Keratinocyte (primary cell): ENCODE measurements at regions not wholly inside any gene's neighbourhood (a gene's known extent, or its start where the extent isn't known, plus 50 kb on each side); places are given as distances from the start of the nearest gene placed in this dataset.
"Not testable (repeated sequence)": the region's sequence is repeated elsewhere in the genome, so short reads cannot be mapped to it uniquely, and the experiment has no call there.

Source experiments
- DNase-seq: peaks from one replicate; pipeline ENCODE4 v3.0.0-alpha.2; 2011; ENCODE audit warnings: low read depth, missing footprints, low spot score
- FAIRE-seq: peaks from 2 replicates; lab custom pipeline; 2011; peaks lifted over from hg19 to GRCh38; lab: Jason Lieb, UNC
- H2AFZ ChIP-seq: 2 replicates; pipeline ENCODE4 v1.6.0; 2012; ENCODE audit warnings: low read length, control low read depth, inconsistent platforms; ENCODE audit not compliant: control insufficient read depth
- H3K27ac ChIP-seq: 2 replicates; pipeline ENCODE4 v1.5.1; 2011; ENCODE audit warnings: low read length; ENCODE audit not compliant: control insufficient read depth, insufficient read depth
- H3K27me3 ChIP-seq: 3 replicates; pipeline ENCODE4 v1.6.0; 2011; ENCODE audit warnings: low read length; ENCODE audit not compliant: control insufficient read depth, insufficient read depth; ENCODE audit errors: extremely low read depth
- H3K36me3 ChIP-seq, 2 experiments: 2 replicates in 1 of 2; 3 replicates in 1 of 2; pipeline ENCODE4 v1.5.1; 2011; ENCODE audit warnings: low read length in 2 of 2, mild to moderate bottlenecking in 1 of 2; ENCODE audit not compliant: control insufficient read depth in 2 of 2, insufficient read depth in 2 of 2; ENCODE audit errors: extremely low read depth in 1 of 2
- H3K4me1 ChIP-seq: 3 replicates; pipeline ENCODE4 v1.5.1; 2011; ENCODE audit warnings: low read length; ENCODE audit not compliant: control insufficient read depth, insufficient read depth; ENCODE audit errors: extremely low read depth
- H3K4me2 ChIP-seq: 3 replicates; pipeline ENCODE4 v1.6.0; 2011; ENCODE audit warnings: low read depth, low read length; ENCODE audit not compliant: control insufficient read depth, insufficient read depth; ENCODE audit errors: extremely low read depth
- H3K4me3 ChIP-seq, 3 experiments: fragments of 200-600 bp in 1 of 3; sonication (generic) in 1 of 3; 2 replicates in 2 of 3; 3 replicates in 1 of 3; pipeline ENCODE4 v1.5.1; 2011 to 2016; ENCODE audit warnings: low read length in 3 of 3, mild to moderate bottlenecking in 3 of 3, control low read depth in 2 of 3, inconsistent platforms in 1 of 3, low read depth in 1 of 3, mixed read lengths in 1 of 3, mixed run types in 1 of 3, moderate library complexity in 1 of 3; ENCODE audit not compliant: control insufficient read depth in 2 of 3, insufficient read depth in 2 of 3; ENCODE audit errors: extremely low read depth in 1 of 3
- H3K79me2 ChIP-seq: 2 replicates; pipeline ENCODE4 v1.6.0; 2012; ENCODE audit warnings: low read length; ENCODE audit not compliant: control insufficient read depth, insufficient read depth
- H3K9ac ChIP-seq: 3 replicates; pipeline ENCODE4 v1.6.0; 2011; ENCODE audit warnings: low read length; ENCODE audit not compliant: control insufficient read depth, insufficient read depth; ENCODE audit errors: extremely low read depth
- H3K9me1 ChIP-seq: 3 replicates; pipeline ENCODE4 v1.6.0; 2011; ENCODE audit warnings: low read length; ENCODE audit not compliant: control insufficient read depth, insufficient read depth; ENCODE audit errors: extremely low read depth
- H3K9me3 ChIP-seq: 2 replicates; pipeline ENCODE4 v1.5.1; 2012; ENCODE audit warnings: low read depth, low read length; ENCODE audit not compliant: control insufficient read depth
- H4K20me1 ChIP-seq: 3 replicates; pipeline ENCODE4 v1.6.0; 2011; ENCODE audit warnings: low read length; ENCODE audit not compliant: control insufficient read depth, insufficient read depth; ENCODE audit errors: extremely low read depth
- CTCF ChIP-seq, 3 experiments: IDR thresholded peaks in 1 of 3; conservative IDR thresholded peaks in 1 of 3; optimal IDR thresholded peaks in 1 of 3; 2 replicates in 2 of 3; 3 replicates in 1 of 3; pipeline versions ENCODE3 to v1.5.1; 2011; ENCODE audit warnings: low read length in 3 of 3, mild to moderate bottlenecking in 3 of 3, moderate library complexity in 2 of 3, control low read depth in 1 of 3, inconsistent platforms in 1 of 3; ENCODE audit not compliant: insufficient read depth in 2 of 3; ENCODE audit errors: extremely low read depth in 1 of 3
- EZH2 ChIP-seq: IDR thresholded peaks from one replicate; pipeline ENCODE4 v1.6.1; 2012; ENCODE audit warnings: inconsistent platforms, mild to moderate bottlenecking, low read length, moderate library complexity
- dilution Hi-C: fragments of 300-500 bp; cut with MboI; formaldehyde crosslinking; loops from one replicate; pipeline ENCODE4 v1.7.0; 2020; ENCODE audit warnings: low sequenced_read_pairs; ENCODE audit not compliant: extremely low pct_ligation_motif_present

- DNase-seq, H3K79me2 ChIP-seq, H3K9ac ChIP-seq, FAIRE-seq, H3K9me3 ChIP-seq, H3K36me3 ChIP-seq, H2AFZ ChIP-seq, H3K27ac ChIP-seq, H3K4me2 ChIP-seq, H3K4me3 ChIP-seq, H3K4me1 ChIP-seq, dilution Hi-C loops, H4K20me1 ChIP-seq, H3K9me1 ChIP-seq, H3K27me3 ChIP-seq: not testable (repeated sequence)
These were observed 824.7 kb downstream of the LRRTM4 start for GRCh38 chr2:76697439-76697838.

GRCh38 chr2:76692908-76693307 is 829.3 kb downstream of the LRRTM4 start:
- Histone ChIP-seq H3K9me3 (no peaks in the 10 kb centered on the region), H4K20me1 (no peaks in the 10 kb centered on the region), H3K9me1 (no peaks in the 10 kb centered on the region), H3K4me1 (no peaks in the 10 kb centered on the region), H3K36me3 (no peaks in the 10 kb centered on the region), H2AFZ (no peak overlapping the region), H3K79me2 (no peaks in the 10 kb centered on the region), H3K4me2 (no peak overlapping the region), H3K9ac (no peak overlapping the region), H3K4me3 (no peak overlapping the region), H3K27me3 (no peaks in the 10 kb centered on the region), H3K27ac (no peak overlapping the region)
- FAIRE-seq (no peak), DNase-seq (no peak)
- TF ChIP-seq EZH2 (no peak), CTCF (optimal IDR thresholded peaks at IDR 0.05 in 1 of 3, IDR thresholded peaks at IDR 0.05 in 1 of 3, conservative IDR thresholded peaks at IDR 0.05 in 1 of 3; ENCODE audit: extremely low read depth in 1 of 3, insufficient read depth in 2 of 3, low read length in 3 of 3) (no peak)
- dilution Hi-C loops, result no loop called here

GRCh38 chr2:76688732-76689131 is 833.4 kb downstream of the LRRTM4 start:
- H3K79me2 ChIP-seq, result no peaks in the 10 kb centered on the region
- no peaks in the 10 kb centered on the region for H3K9me3 ChIP-seq
- no peaks in the 10 kb centered on the region for H4K20me1 ChIP-seq
- TF ChIP-seq EZH2 (no peak), CTCF (optimal IDR thresholded peaks at IDR 0.05 in 1 of 3, IDR thresholded peaks at IDR 0.05 in 1 of 3, conservative IDR thresholded peaks at IDR 0.05 in 1 of 3; ENCODE audit: extremely low read depth in 1 of 3, insufficient read depth in 2 of 3, low read length in 3 of 3) (no peak)
- H3K4me2 ChIP-seq, result no peak overlapping the region
- H3K4me3 ChIP-seq, result no peak overlapping the region
- H3K9me1 ChIP-seq, result no peaks in the 10 kb centered on the region
- DNase-seq (no peak), FAIRE-seq (no peak)
- no peaks in the 10 kb centered on the region for H3K4me1 ChIP-seq
- H2AFZ ChIP-seq, result no peak overlapping the region
- dilution Hi-C loops, result no loop called here
- no peaks in the 10 kb centered on the region for H3K36me3 ChIP-seq
- no peaks in the 10 kb centered on the region for H3K27me3 ChIP-seq
- no peak overlapping the region for H3K9ac ChIP-seq
- H3K27ac ChIP-seq, result no peak overlapping the region
